Amygdala (tissue), 56 donors: ENCODE measurements at regions not wholly inside any gene's neighbourhood (a gene's known extent, or its start where the extent isn't known, plus 50 kb on each side); places are given as distances from the start of the nearest gene placed in this dataset.
"Not testable (repeated sequence)": the region's sequence is repeated elsewhere in the genome, so short reads cannot be mapped to it uniquely, and the experiment has no call there.

Experiments
- DNase-seq, 56 donors: peaks; one replicate each; lab custom pipeline; 2025; lab: John Stamatoyannopoulos, UW

DNA sequence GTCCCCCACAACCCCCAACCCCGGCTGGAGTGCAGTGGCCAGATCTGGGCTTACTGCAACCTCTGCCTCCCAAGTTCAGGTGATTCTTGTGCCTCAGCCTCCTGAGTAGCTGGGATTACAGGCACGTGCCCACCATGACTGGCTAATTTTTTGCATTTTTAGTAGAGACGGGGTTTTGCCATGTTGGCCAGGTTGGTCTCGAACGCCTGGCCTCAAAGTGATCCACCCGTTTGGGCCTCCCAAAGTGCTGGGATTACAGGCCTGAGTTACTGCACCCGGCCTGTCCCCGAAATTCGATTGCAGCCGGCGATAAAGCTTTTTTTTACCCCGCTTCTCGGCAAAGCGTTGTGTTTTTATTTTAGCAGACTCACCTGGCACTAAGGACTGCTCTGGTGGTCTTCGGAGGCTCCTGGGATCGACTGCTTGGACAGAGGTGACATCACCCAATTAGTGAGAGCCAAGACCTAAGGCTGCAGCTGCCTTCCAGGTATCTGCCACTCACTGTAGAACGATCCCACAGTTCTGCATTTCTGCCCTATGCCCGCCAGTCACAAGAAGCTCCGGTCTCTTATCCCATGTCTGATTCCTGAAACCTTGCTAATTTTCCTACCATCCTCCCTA lies 82.2 kb upstream of the ARL4D start:
- DNase-seq, result no peak

DNA sequence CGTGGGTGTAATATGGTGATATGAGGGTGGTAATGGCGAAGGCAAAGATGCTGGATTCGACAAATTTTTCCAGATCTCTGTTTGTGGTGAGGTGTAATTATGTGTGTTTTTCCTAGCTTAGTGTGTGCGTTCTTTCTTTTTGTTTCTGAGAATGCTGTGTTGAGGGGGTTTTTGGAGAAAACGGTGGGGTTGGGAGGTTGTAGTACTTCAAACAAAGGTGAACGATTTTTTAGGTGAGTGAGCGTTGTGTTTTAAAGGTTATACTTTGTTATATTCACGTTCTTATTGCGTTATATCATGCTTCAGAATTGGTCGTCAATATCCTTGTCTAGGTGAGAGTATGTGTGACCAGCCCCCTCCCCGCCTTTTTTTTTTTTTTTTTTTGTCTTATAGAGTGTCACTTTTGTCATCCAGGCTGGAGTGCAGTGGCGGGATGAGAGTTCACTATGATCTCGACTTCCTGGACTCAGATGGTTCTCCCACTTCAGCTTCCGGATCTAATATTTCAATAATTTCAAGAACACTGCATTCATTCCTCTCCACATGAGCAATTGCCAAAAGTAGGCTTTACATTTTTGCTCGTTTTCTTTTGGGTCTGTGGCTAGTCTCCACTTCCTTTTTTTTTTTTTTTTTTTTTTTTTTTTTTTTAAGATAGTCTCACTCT lies 82.2 kb upstream of the RNU2-1 start:
- no peak for DNase-seq

DNA sequence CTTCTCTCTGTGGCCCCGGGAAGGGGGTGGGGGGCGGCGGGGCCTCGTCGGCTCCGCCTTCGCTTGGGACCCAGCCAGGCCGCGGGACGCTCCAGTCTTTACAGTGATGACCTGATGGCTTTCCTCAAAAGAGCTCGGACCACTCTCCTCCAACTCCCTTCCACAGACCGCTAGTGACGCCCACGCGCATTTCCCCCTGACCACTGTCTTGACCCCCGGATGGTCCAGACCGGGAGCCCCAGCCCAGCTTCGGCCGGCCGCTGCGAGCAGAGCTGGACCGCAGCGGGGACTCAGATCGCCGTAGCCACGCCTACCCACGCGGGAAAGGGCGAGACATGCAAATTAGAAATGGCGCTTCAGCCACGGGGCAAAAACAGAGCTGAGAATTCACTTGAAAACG lies 81.6 kb upstream of the RNU2-1 start:
- no peak for DNase-seq

DNA sequence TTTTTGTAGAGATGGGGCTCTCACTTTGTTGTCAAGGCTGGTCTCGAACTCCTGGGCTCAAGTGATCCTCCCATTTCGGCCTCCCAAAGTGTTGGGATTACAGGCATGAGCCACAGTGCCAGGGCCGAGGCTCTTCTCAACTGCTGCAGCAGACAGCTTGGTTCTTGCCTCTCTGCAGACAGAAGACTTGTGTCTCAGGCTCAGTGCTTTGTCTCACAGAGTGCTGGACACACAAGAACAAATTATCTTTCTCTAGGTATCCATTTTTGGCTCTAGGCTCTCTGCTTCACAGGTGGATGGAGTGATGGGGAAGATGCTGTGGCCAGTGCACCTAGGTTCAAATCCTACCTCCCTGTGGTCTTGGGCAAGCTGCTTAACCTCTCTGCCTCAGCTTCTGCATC lies 80.8 kb upstream of the RNU2-1 start:
- no peak for DNase-seq

DNA sequence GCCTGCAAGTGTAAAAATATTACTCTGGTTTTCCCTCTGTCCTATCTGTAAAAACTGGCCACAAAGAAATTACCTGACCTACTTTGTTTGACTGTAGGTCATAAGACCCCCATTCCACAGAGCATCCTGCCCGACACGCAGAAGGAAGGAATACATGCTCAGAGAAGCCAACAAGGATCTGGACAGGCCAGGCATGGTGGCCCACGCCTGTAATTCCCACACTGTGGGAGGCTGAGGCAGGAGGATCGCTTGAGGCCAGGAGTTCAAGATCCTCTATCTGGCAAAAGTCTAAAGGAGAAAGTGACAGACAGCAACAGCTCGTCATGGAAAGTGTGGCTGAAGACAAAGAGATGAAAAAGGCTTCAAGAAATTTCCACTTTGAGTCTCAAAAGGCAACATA lies 78.2 kb upstream of the RNU2-1 start:
- no peak for DNase-seq

DNA sequence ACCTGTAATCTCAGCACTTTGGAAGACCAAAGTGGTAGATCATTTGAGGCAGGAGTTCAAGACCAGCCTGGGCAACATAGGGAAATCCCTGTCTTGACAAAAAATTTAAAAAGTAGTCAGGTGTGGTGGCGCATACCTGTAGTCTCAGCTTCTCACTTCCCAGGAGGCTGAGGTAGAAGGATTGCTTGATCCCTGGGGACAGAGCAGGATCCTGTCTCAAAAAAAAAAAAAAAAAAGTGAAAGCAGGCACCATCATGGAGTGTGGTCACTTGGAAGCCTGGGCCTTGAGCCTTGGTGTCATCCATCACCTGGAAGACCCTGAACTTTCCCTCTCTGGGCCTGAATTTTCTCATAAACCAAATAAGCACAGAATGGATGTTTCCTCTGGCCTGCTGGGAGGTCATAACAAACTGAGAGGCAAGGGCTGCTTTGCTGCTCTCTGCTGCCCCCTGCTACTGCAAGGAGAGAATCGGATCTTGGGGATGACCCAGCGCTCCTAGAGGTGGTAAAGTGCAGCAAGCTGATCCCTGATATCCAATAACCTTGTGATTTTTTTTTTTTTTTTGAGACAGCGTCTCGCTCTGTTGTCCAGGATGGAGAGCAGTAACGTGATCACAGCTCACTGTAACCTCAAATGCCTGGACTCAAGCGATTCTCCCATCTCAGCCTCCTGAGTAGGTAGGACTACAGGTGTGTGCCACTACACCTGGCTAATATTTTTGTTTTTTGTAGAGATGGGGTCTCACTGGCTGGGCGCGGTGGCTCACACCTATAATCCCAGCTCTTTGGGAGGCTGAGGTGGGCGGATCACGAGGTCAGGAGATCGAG lies 75.9 kb upstream of the RNU2-1 start:
- no peak for DNase-seq

DNA sequence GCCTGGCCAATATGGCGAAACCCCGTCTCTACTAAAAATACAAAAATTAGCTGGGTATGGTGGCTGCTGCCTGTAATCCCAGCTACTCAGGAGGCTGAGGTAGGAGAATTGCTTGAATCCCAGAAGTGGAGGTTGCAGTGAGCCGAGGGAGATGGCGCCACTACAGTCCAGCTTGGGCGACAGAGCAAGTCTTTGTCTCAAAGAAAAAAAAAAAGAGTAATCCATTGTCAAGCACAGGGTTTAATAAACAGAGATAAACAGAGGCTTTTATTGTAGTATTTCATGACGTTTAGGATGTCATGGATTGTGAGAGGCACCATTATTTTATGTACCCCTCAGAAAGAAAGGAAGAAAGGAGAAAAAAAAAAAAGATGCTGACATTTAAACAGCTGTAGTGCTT lies 75.2 kb upstream of the RNU2-1 start:
- no peak for DNase-seq

DNA sequence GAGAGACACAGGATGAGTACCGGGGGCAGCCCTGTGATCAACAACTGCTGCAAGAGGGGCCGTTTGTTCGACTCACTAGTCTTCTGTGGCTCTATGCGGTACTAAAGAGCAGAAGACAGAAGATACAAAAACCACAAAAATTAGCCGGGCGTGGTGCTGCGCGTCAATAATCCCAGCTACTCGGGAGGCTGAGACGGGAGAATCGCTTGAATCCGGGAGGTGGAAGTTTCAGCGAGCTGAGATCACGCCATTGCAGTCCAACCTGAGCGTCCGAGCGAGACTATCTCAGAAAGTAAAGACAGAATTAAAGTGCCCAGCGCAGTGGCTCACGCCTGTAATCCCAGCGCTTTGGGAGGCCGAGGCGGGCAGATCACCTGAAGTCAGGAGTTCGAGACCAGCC lies 71.0 kb upstream of the RNU2-1 start:
- not testable (repeated sequence) for DNase-seq

DNA sequence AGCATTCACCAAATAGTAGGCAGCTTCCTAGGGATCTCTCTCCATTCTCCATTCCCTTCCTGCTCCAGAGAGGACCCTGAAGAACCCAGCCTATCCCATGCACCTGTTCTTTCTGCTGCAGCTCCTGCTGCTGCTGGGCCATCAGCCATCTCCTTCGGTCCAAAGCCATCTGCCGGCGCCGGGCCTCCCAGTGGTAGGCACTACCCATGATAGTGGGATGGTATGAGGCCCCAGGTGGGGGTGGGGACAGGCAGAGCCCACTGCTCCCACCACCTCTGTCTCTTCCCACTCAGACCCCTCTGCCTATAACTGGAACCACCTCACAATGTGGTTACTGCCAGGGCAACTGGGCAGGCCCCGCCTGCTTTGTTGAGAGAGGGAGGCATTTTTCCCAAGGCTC lies 69.3 kb upstream of the RNU2-1 start:
- not testable (repeated sequence) for DNase-seq

DNA sequence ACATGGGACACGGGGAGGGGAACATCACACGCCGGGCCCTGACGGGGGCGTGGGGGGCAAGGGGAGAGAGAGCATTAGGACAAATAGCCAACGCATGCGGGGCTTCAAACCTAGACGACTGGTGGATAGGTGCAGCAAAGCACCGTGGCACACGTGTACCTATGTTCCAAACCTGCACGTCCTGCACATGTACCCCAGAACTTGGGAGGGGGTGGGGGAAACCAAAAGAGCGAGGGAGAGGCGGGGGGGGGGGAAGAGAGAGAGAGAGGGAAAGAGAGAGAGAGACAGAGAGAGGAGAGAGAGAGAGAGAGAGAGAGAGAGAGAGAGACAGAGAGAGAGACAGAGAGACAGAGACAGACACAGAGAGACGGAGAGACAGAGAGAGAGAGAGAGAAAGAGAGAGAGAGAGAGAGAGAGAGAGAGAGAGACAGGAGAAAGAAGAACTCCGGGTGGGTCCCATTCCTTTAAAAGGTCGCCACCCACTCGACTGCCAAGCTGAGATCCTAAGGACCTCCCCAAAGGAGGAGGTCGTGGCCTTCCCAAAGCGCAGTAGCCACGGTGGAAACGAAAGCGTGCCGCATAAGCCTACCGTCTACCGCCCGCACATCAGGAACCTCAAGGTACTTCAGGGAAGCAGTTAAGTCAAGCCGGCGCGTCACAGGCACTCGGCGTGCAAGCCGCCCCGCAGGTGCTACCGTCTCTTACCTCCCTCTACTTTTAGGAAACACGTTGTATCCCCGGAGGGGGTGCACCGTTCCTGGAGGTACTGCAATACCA lies 65.7 kb upstream of the RNU2-1 start:
- not testable (repeated sequence) for DNase-seq

DNA sequence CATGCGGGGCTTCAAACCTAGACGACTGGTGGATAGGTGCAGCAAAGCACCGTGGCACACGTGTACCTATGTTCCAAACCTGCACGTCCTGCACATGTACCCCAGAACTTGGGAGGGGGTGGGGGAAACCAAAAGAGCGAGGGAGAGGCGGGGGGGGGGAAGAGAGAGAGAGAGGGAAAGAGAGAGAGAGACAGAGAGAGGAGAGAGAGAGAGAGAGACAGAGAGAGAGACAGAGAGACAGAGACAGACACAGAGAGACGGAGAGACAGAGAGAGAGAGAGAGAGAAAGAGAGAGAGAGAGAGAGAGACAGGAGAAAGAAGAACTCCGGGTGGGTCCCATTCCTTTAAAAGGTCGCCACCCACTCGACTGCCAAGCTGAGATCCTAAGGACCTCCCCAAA lies 55.9 kb upstream of the RNU2-1 start:
- not testable (repeated sequence) for DNase-seq

DNA sequence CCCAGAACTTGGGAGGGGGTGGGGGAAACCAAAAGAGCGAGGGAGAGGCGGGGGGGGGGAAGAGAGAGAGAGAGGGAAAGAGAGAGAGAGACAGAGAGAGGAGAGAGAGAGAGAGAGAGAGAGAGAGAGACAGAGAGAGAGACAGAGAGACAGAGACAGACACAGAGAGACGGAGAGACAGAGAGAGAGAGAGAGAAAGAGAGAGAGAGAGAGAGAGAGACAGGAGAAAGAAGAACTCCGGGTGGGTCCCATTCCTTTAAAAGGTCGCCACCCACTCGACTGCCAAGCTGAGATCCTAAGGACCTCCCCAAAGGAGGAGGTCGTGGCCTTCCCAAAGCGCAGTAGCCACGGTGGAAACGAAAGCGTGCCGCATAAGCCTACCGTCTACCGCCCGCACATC lies 49.8 kb upstream of the RNU2-1 start:
- not testable (repeated sequence) for DNase-seq
